ENCODE measurements at regions not wholly inside any gene's neighbourhood (a gene's known extent, or its start where the extent isn't known, plus 50 kb on each side); places are given as distances from the start of the nearest gene placed in this dataset.

DNA sequence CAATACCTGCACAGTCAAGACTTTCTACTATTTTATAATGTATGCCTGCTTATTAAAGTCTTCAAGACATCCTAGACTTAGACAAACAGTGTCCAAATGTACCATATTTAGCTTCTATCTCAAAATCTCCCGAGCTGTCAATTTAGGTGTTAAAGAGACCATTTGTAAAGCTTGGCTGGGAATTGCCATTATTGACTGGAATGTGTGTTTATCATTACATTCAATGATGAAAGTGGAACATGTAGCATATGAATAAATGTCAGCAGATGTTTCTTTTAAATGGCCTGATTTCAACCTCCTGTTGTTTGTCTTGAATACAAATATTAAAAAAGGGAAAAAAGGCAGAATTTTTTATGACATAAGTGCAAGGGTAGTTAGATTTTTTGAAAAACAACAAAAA is 572.3 kb downstream of the PRKD1 start:
- no peak for TF ChIP-seq POLR2A (IDR thresholded peaks at IDR 0.05)
- no peak for TF ChIP-seq POLR2AphosphoS5 (IDR thresholded peaks at IDR 0.05)
- TF ChIP-seq, protein P1, sequence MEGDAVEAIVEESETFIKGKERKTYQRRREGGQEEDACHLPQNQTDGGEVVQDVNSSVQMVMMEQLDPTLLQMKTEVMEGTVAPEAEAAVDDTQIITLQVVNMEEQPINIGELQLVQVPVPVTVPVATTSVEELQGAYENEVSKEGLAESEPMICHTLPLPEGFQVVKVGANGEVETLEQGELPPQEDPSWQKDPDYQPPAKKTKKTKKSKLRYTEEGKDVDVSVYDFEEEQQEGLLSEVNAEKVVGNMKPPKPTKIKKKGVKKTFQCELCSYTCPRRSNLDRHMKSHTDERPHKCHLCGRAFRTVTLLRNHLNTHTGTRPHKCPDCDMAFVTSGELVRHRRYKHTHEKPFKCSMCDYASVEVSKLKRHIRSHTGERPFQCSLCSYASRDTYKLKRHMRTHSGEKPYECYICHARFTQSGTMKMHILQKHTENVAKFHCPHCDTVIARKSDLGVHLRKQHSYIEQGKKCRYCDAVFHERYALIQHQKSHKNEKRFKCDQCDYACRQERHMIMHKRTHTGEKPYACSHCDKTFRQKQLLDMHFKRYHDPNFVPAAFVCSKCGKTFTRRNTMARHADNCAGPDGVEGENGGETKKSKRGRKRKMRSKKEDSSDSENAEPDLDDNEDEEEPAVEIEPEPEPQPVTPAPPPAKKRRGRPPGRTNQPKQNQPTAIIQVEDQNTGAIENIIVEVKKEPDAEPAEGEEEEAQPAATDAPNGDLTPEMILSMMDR (IDR thresholded peaks at IDR 0.05) = no peak

Data from suprapubic skin (tissue), 4 donors.